GM12873 (cell line): ENCODE measurements at regions not wholly inside any gene's neighbourhood (a gene's known extent, or its start where the extent isn't known, plus 50 kb on each side); places are given as distances from the start of the nearest gene placed in this dataset.

Experiments used
- CTCF ChIP-seq: IDR thresholded peaks from 2 replicates; pipeline ENCODE4 v1.5.1; 2012; ENCODE audit warnings: low read depth, mild to moderate bottlenecking, moderate library complexity, low read length, control low read depth; ENCODE audit not compliant: insufficient read depth; ENCODE audit errors: missing control alignments

GRCh38 chr10:109790647-109791046 is 132.7 kb downstream of the XPNPEP1 start:
- TF ChIP-seq CTCF = no peak

GRCh38 chr10:109784236-109784635 is 139.1 kb downstream of the XPNPEP1 start:
- TF ChIP-seq CTCF = no peak

- no peak for TF ChIP-seq CTCF
Measured at GRCh38 chr10:109783286-109783685, 140.0 kb downstream of the XPNPEP1 start.

- no peak for TF ChIP-seq CTCF
Measured at GRCh38 chr10:109780997-109781396, 142.3 kb downstream of the XPNPEP1 start.

GRCh38 chr10:109778993-109779392 is 144.3 kb downstream of the XPNPEP1 start:
- TF ChIP-seq CTCF = no peak

GRCh38 chr10:109774121-109774440 is 149.2 kb downstream of the XPNPEP1 start:
- TF ChIP-seq CTCF = no peak

DNA sequence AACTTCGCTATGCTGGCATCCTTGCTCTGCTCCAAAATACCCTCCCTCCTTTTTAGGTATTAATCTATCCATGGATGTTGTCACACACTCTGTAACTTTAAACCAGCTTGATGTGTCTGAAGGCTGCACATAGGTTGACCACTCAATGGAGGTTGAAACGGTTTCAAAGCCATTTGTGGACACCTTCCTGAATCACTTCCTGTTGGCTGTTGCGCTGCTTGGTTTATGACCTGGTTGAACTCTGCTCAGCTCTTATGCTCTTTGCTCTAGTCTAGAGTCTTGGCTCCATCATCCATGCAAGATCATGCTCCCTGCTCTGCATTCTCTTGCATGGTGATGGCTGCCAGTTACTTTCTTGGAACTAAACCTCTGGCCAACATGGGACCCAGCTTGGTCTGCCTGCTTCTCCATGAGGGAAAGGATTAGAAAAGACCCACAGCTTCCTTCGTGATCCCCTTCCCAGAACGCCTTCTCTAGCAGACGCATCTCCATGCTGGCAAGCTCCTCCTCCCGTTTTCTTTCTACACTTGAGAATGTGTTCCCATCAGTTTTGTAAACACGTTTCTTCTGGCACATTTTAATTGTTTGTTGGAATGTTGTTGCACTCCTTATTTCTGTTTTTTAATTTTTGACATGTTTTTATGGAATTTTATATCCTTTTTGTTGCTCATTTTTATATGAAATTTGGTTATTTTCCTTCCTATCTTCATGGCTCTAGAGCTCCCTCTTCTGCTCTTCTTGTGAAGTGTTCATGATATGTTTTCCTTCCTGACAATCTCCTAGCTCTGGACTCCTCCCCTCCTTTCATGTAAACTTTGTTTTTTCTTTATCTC is 149.8 kb downstream of the XPNPEP1 start:
- TF ChIP-seq CTCF = peak; percentile 52
